ENCODE measurements at regions not wholly inside any gene's neighbourhood (a gene's known extent, or its start where the extent isn't known, plus 50 kb on each side); places are given as distances from the start of the nearest gene placed in this dataset.
"Not testable (repeated sequence)": the region's sequence is repeated elsewhere in the genome, so short reads cannot be mapped to it uniquely, and the experiment has no call there.

- intact Hi-C loops (cut with DNase I), result no loop called here
- WGBS, 2 donors, result 84 to 87% methylated on average over 6 of the region's 6 CpGs
- no peaks in the 10 kb centered on the region for H3K27me3 ChIP-seq
These were observed 89.1 kb upstream of the PARD3 start for GRCh38 chr10:34904191-34904590.

GRCh38 chr10:34899161-34899560 lies 84.1 kb upstream of the PARD3 start:
- no peak for DNase-seq
- ATAC-seq, result no peak
- Histone ChIP-seq H3K36me3 (replicated peaks in 1 of 2; ENCODE audit: insufficient read depth in 1 of 2, low read depth in 2 of 2) (no peaks in the 10 kb centered on the region), H3K27me3 (no peaks in the 10 kb centered on the region), H3K27ac (no peak overlapping the region), H3K9me3 (no peaks in the 10 kb centered on the region), H3K4me1 (no peaks in the 10 kb centered on the region), H3K4me3 (no peak overlapping the region)
- intact Hi-C loops (cut with DNase I), result no loop called here
- 93% methylated on average over 8 of the region's 8 CpGs for WGBS, 2 donors
- TF ChIP-seq, protein P1, sequence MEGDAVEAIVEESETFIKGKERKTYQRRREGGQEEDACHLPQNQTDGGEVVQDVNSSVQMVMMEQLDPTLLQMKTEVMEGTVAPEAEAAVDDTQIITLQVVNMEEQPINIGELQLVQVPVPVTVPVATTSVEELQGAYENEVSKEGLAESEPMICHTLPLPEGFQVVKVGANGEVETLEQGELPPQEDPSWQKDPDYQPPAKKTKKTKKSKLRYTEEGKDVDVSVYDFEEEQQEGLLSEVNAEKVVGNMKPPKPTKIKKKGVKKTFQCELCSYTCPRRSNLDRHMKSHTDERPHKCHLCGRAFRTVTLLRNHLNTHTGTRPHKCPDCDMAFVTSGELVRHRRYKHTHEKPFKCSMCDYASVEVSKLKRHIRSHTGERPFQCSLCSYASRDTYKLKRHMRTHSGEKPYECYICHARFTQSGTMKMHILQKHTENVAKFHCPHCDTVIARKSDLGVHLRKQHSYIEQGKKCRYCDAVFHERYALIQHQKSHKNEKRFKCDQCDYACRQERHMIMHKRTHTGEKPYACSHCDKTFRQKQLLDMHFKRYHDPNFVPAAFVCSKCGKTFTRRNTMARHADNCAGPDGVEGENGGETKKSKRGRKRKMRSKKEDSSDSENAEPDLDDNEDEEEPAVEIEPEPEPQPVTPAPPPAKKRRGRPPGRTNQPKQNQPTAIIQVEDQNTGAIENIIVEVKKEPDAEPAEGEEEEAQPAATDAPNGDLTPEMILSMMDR (IDR thresholded peaks at IDR 0.05), result no peak
- TF ChIP-seq POLR2A (IDR thresholded peaks at IDR 0.05), result no peak

More at GRCh38 chr10:34904191-34904590, 89.1 kb upstream of the PARD3 start:
- H3K4me1 ChIP-seq, result no peaks in the 10 kb centered on the region
- TF ChIP-seq POLR2A (IDR thresholded peaks at IDR 0.05), result no peak
- TF ChIP-seq, protein P1 (IDR thresholded peaks at IDR 0.05), result no peak
- no peak overlapping the region for H3K27ac ChIP-seq
- H3K36me3 ChIP-seq (replicated peaks in 1 of 2; ENCODE audit: insufficient read depth in 1 of 2, low read depth in 2 of 2), result no peaks in the 10 kb centered on the region
- DNase-seq, result no peak
- H3K9me3 ChIP-seq, result no peaks in the 10 kb centered on the region
- no peak overlapping the region for H3K4me3 ChIP-seq
- ATAC-seq, result no peak

DNA sequence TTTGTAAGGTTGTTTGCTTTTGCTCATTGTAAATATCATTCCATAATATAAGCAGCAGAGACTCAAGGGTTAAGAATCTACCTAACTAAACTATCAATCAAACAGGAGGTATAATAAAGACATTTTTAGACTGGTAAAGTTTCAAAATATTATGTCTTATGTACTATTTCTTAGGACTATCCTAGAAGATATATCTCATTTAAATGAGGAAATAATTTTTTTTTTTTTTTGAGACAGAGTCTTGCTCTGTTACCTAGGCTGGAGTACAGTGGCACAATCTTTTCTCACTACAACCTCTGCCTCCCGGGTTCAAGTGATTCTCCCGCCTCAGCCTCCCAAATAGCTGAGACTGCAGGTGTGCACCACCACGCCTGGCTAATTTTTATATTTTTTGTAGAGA lies 80.9 kb upstream of the PARD3 start:
- Histone ChIP-seq H3K27me3 (no peaks in the 10 kb centered on the region), H3K9me3 (no peaks in the 10 kb centered on the region), H3K27ac (no peak overlapping the region), H3K36me3 (replicated peaks in 1 of 2; ENCODE audit: insufficient read depth in 1 of 2, low read depth in 2 of 2) (no peaks in the 10 kb centered on the region), H3K4me3 (no peak overlapping the region), H3K4me1 (no peaks in the 10 kb centered on the region)
- WGBS, 2 donors, result 79 to 80% methylated on average over 3 of the region's 3 CpGs
- TF ChIP-seq POLR2A (IDR thresholded peaks at IDR 0.05), result no peak
- TF ChIP-seq, protein P1 (IDR thresholded peaks at IDR 0.05), result no peak
- intact Hi-C loops (cut with DNase I), result no loop called here
- DNase-seq (no peak), ATAC-seq (no peak)

- H3K27me3 ChIP-seq; H3K27ac ChIP-seq; DNase-seq; ATAC-seq; H3K4me1 ChIP-seq; intact Hi-C loops (cut with DNase I); H3K36me3 ChIP-seq (replicated peaks in 1 of 2; ENCODE audit: insufficient read depth in 1 of 2, low read depth in 2 of 2); H3K9me3 ChIP-seq; H3K4me3 ChIP-seq: not testable (repeated sequence)
- 87 to 97% methylated on average over 3 of the region's 3 CpGs for WGBS, 2 donors
These were observed 80.0 kb upstream of the PARD3 start for GRCh38 chr10:34895046-34895445.

- H3K36me3 ChIP-seq (replicated peaks in 1 of 2; ENCODE audit: insufficient read depth in 1 of 2, low read depth in 2 of 2); intact Hi-C loops (cut with DNase I); H3K4me3 ChIP-seq; DNase-seq; H3K27me3 ChIP-seq; H3K4me1 ChIP-seq; ATAC-seq; H3K27ac ChIP-seq; H3K9me3 ChIP-seq: not testable (repeated sequence)
- WGBS, 2 donors, result 88 to 95% methylated on average over 3 to 6 of the region's 6 CpGs
These were observed 77.4 kb upstream of the PARD3 start for GRCh38 chr10:34892521-34892920.

GRCh38 chr10:34890939-34891338 lies 75.8 kb upstream of the PARD3 start:
- Histone ChIP-seq H3K4me3 (no peak overlapping the region), H3K36me3 (replicated peaks in 1 of 2; ENCODE audit: insufficient read depth in 1 of 2, low read depth in 2 of 2) (no peaks in the 10 kb centered on the region), H3K4me1 (no peaks in the 10 kb centered on the region), H3K27ac (no peak overlapping the region), H3K9me3 (no peaks in the 10 kb centered on the region), H3K27me3 (no peaks in the 10 kb centered on the region)
- DNase-seq (no peak), ATAC-seq (no peak)
- TF ChIP-seq, protein P1 (IDR thresholded peaks at IDR 0.05), result no peak
- TF ChIP-seq POLR2A (IDR thresholded peaks at IDR 0.05), result no peak
- 23 to 36% methylated on average over 2 of the region's 2 CpGs for WGBS, 2 donors
- intact Hi-C loops (cut with DNase I), result no loop called here

Data from body of pancreas (tissue), 4 donors.